ENCODE measurements at regions not wholly inside any gene's neighbourhood (a gene's known extent, or its start where the extent isn't known, plus 50 kb on each side); places are given as distances from the start of the nearest gene placed in this dataset.

- no peak for TF ChIP-seq EZH2phosphoT487 (IDR thresholded peaks at IDR 0.05; ENCODE audit: insufficient read depth, low read depth)
- TF ChIP-seq EZH2 (IDR thresholded peaks at IDR 0.05; ENCODE audit: insufficient read depth, poor library complexity, severe bottlenecking) = no peak
These were observed 408.8 kb upstream of the F9 start for GRCh38 chrX:139121616-139122286.
